Activated CD8-positive, alpha-beta memory T cell treated with anti-CD3 and anti-CD28 coated beads for 36 hours (primary cell): ENCODE measurements at regions not wholly inside any gene's neighbourhood (a gene's known extent, or its start where the extent isn't known, plus 50 kb on each side); places are given as distances from the start of the nearest gene placed in this dataset.

ENCODE experiments used
- CTCF ChIA-PET: fragments of 350-600 bp; sonication (Branson Sonifier 250); formaldehyde crosslinking; loops from one replicate; lab custom pipeline; 2021; ENCODE audit warnings: antibody characterized with exemption; lab: Charles Lee
- POLR2A ChIA-PET: fragments of 350-600 bp; sonication (Branson Sonifier 250); formaldehyde crosslinking; loops from one replicate; lab custom pipeline; 2021; ENCODE audit warnings: antibody characterized with exemption; lab: Charles Lee

DNA sequence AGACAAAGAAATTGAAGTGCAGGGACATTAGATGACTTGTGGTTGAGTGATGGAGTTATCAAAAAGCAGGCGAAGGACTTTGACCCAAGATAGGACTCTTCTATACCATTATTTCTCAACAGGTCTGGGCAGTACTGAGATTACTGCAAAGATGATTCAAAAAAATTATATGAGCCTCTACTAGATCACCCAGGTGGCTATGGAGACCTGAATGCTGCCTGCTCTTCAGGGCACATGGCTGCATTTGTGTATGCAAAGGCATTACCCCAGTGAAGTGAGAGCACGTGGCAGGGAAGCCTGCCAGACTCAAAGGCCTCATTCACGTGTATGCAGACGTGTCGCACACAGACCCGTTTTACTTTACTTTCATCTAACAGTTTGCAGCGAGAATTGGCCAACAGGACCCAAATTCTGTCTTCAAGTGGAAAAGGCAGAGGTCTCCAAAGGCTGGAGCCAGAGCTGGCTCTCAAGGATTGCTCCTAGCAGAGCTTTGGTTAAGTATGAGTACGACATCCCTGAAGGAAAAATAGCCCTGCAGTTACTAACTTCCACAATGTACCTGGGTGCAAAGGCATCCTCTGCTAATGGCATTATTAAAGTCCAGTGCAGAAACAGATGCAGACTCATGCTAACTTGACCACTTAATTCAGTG, 113.8 kb upstream of the ARMC2 start:
- CTCF ChIA-PET: no interaction called here

DNA sequence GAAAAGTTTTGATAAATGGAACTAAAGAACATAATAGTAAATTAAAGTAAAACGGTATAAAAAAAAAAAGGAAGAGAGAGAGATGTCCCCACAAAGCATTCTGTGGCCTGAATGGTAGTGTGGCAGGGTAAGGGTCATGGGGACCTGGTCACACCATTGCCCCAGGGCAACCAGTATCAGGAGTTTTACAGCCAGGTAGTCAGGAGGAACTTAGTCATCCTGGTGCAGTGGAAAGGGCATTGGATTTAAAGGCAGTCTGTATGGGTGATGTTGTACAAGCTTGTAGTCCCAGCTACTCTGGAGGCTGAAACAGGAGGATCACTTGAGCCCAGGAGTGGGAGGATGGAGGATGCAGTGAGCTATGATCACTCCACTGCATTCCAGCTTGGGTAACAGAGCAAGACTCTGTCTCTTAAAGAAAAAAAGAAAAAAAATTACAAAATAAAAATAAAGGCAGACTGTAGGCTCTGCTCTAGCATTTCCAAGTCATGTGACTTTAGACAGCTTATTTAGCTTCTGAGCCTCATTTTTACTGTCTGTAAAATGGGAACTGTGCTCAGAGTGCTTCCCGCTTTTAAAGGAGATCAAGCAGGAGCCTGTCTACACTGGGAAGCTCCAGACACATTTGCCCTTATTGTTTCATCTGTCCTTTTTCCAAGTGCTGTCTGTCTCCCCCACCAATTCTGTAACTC, 112.8 kb upstream of the ARMC2 start:
- ChIA-PET POLR2A (no interaction called here), CTCF (no interaction called here)

More for the DNA sequence above, 113.8 kb upstream of the ARMC2 start:
- POLR2A ChIA-PET: no interaction called here

DNA sequence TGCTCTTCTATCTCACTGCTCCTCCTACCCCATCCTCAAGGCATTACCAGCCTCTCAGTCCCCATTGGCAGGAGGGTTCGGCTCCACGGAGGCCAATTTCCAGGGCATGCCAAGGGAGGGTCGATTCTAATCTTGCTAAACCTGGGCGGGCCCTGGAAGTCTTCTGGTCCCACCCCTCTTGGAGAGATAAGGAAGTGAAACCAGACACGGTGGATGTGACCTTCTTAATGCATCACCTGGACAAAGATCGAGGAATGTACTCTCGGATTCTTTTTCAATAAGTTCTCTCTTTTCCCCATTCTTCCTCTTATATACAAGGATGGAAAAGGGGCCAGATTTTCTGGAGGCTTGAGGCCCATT, 112.2 kb upstream of the ARMC2 start:
- ChIA-PET CTCF (no interaction called here), POLR2A (no interaction called here)

DNA sequence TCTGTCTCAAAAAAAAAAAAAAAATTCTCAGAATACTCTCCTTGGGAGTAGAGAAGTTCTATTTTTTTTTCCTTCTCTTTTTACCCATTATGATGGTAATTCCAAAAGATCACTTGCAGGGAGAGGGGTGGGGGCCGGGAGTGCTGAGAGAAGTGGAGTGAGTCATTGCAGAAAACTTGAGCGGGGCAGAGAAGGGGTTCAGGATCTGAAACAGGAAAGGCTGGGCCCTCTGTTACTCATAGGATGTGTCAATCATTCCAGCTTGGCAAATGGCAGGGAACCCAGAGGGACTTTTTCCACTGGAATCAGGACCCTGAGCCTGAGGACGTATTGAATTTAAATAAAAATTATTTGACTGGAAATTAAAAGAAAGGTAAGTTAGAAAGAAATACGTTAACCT, 111.4 kb upstream of the ARMC2 start:
- ChIA-PET POLR2A (no interaction called here), CTCF (no interaction called here)

DNA sequence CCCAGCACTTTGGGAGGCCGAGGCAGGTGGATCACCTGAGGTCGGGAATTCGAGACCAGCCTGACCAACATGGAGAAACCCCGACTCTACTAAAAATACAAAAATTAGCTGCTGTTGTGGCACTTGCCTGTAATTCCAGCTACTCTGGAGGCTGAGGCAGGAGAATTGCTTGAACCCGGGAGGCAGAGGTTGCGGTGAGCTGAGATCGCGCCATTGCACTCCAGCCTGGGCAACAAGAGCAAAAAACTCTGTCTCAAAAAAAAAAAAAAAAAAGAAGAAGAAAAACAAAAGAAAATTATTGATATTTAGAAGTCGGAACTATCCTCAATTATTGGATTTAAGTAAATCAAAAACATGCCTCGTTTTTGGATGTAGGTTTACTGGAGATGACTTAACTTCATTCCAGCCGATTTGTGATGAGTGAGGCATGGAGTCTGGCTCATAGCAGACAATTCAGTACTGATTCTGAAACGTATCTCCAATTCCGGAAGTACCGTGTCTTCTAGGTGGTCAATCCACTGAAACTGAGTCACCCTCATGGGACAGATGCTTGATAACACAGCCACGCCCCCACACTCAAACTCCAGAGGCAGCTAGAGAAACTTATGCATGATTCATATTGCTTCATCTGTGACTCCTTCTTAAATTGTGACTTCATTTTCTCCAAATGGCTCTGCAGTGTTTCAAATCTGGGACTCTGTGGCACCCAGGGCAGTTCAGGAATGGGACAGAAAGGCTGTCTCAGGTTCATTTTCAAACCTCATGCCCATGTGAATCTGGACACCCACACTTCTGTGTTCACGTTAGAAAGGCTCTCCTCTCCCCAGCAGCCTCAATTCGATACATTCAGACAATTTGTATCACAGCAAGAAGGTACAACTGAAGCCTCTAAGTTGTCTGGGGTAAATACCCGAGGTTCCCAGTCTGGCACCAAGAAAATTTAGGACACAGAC, 110.4 kb upstream of the ARMC2 start:
- CTCF ChIA-PET: no interaction called here

DNA sequence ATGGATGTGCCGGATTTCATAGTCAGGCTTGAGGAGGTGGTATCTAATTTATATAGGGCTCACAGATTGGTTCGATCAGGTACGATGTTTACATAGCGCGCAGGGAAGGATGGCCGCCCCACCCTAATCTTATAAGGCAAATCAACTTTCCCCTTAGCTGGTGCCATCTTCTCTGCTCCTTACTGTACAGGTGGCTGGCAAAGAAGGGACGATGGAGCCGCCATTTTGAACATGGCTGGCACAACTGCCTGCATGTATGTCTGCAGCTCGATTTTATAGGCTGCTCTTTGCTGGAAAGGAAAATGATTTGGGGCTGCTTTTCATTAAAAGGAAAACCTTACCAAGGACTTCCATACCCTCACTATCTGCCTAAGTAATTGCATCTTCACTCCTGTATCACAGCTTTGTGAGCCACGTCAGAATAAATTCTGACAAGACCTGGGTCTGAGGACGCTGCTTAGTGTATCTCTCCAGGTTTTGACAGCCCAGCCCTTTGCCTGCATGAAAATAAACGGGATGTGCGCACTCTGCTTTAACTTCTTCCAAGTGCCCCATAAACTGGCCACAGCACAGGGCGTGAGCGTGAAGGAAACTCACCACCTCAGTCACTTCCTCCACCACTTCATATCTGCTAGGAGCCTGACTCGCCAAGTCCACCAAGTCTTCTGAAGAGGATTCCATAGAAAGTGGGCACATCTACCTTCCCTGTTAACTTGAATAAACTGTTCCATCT, 109.4 kb upstream of the ARMC2 start:
- ChIA-PET CTCF (no interaction called here), POLR2A (no interaction called here)

More for the DNA sequence above, 110.4 kb upstream of the ARMC2 start:
- POLR2A ChIA-PET: no interaction called here

DNA sequence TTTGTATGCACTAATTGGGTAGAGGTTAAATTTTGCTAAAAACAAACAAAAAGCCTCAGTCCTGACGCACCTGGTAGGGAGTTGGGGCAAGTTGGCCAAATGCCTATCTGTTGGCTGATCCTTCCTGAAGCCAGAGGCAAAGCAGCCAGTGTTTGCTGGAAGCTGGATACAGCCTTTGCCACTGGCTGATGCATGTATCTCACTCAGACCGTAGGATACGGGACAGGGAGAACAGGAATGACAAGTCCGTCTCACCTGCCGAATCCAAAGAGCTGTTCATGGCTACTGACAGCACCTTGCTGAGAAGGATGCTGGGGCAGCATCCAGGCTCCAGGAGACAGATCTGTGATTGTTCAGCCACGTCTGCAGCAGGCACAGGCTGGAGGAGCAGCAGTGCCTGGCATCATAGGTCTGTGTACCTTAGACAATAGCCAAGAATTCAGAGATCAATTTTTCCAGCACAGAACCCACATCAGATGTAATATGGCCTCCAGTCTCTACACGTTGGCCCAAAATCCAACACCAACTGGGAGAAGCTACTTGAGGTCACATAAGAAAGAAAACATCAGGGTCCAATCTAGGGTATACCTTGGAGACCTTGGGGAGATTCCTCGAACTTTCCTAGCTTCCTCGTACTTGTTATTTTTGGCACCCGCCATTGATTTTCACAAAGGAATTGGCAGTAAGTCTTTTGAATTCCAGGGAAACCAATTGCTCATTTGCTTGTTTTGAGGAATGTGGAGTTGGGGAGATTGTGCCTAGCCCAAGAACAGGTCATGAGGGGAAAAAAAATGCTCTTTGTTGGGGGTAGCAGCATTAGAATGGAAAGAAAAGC, 108.5 kb upstream of the ARMC2 start:
- ChIA-PET POLR2A (no interaction called here), CTCF (no interaction called here)

DNA sequence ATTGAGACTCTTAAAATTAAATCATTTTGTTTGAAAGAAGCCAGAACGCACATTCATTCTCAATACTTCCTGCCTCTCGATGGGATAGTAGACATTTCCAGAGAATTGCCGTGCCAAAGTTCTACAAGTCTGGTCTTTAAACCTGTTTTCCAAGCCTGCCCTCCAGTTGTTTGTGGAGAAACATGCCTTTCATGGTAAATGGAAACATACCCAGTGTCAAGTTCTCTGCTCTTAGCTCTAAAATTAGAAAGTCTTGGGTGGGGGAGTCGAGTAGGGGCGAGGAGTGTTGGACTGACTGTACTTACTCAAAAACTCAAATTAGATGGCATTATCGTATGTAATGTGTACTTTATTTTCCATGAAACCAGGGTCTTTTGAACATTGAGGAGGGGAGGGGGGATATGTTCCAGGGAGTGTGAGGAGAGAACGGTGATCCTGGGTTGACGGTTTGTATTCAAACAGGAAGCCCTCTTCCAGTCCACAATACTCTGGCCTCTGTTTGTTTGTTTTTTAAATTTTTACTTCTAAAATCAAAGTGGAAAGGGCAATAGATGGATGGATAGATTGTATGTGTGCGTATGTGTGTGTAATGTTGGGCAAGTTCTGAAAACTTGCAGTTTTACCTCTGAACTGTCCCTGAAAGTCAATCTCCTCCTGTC, 106.8 kb upstream of the ARMC2 start:
- CTCF ChIA-PET: no interaction called here
- POLR2A ChIA-PET: no interaction called here

DNA sequence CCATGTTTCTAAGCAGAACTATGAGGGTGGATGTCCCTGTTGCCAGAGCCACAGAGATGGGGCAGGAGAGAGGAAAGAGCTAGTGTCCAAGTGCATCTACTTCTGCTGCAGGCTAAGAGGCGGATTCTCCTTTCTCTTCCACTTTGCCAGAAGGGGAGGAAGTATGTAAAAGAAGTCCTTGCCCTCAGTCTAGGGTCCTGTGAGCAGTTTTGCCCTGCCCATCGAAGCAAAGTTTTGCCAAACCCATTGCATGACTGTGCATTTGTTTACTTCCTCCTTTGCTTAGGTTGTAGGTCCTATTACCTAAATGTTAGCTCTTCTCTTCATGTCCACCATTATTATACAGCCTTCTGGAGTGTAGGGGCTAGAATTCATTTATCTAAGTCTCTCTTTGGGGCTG, 106.2 kb upstream of the ARMC2 start:
- ChIA-PET CTCF (no interaction called here), POLR2A (no interaction called here)

DNA sequence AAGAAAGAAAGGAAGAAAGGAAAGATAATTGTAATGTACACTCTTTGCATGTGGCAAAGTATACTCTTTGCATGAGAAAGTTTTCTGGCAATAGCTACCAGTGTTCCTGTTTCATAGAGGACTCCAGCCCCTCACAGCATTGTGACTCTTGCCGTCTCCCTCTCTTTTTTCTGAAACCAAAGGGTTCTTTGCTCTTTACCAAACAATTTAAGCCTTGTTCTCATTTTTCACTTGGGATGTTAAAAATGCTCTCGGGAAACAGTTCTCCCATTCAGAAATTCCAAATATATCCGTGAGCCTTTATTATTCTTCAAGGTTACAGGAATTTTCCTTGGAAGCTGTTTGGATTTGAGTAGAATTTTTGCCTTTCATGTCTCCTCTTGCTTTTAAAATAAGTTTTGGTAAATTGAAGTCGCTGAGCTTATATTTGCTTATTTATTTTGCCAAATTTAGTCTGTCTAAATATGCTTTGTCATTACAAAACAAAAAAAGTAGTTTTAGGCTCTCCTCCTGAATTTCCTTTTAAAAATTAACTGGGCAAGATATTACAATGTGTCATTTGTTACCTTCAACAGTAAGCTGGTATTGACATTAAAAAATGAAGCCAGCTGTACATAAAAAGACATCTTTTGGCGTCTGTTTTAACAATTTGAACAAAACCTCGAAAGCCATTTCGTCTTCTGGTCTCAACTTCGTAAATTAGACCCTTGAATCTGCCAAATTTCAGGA, 103.8 kb upstream of the ARMC2 start:
- ChIA-PET CTCF (no interaction called here), POLR2A (no interaction called here)

DNA sequence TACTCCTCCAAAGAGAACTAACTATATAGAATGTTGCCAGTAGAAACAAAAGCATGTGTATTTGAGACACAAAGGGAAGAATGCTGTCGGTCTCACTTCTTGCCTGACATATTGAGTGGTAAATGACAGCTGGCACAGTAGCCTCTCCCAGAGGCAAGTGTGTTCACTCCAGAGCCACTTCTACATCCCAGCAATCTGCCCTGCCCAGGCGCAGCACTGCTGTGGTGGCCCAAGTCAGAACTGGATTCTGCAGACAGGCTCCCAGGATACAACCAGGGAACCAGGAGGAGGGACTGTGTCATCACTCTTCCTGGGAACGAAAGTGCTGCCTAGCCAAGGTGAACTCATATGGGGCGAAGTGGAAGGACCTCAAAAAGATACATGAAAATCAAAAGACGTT, 103.2 kb upstream of the ARMC2 start:
- ChIA-PET CTCF (no interaction called here), POLR2A (no interaction called here)

DNA sequence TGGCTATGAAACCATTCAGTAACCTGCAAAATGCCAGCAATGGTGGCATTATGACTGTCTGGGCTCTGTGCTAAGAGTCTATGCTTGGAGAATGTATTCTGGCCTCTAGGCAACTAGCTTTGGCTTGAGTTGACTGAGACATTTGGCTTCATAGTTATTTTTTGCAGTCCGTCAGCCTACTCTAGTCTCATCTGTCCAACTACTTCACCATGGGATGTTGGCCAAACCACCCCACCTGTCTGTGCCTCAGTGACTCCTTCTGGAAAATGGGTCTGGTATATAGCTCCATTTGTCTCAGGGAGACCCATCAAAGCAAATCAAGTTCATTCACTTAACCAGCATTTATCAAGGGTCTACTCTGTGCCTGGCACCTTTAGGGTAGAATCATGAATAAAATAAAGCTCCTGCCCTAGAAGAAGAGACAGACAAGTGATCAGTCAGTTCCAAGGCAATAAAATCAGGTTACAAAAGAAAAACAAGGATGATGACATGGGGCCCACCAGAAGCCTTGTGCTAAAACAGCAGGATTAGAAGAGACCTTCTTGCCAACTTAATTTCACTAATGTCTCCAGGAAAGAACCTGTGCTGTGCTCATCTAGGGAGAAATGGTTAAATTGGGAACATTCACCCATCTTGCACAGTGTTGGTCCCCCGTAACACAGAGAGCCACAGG, 102.4 kb upstream of the ARMC2 start:
- ChIA-PET POLR2A (no interaction called here), CTCF (no interaction called here)

DNA sequence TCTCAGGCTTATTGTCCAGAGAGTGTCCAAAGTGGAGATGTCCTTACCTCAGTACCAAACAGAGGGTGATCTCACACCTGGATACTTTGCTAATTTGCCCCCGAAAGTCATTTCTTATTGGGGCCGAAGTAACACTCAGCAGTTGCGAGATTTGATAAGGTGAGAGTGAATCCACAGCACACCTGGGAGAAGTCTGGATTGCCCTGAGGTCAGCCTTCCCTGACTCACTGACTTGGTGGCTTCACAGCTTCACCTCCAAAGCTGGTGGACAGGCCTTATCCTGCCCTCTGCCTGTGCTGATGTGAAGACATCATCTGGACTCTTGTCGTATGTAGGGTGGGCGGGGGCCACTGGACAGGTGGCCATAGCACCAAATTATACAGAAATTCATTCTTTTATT, 101.9 kb upstream of the ARMC2 start:
- ChIA-PET POLR2A (no interaction called here), CTCF (interaction anchor here (0.6 kb wide), 1 partner anchor 769 kb away, joined by 3 read pairs; no protein-coding TSS in a partner anchor)

DNA sequence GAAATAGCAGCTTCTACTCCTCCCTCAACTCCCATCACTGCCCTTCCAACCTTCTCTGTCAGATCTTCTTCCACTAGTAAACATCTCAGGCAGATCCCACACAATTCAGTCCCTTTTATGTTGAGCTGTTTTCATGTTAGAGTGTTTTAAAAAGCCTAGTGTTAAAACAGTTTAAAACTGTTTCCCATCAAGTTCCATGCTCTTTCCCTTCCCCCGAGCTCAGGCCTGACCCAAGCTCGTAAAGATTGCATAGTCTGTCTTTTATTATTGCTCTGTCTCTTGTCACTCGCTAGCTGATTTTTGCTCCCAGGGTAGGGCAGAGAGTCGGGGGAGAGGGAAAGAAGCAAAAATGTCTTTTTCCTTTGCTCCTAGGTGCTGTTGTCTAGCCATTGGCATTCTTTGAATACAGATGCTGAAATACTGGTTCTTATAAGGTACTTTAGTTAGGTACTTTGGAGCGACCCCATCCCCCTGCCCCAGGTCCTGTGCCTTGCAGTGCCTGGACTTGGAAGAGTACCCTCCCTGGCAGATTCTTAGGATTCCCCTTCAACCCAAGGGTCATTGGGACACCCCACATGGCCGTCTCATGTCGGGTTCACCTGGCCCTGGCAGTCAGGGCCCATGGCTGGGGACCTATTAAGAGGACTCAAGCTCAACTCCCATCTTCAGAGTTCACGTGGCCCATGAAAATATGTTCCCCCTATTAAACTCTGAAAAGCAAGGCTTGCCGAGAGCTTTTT, 101.2 kb upstream of the ARMC2 start:
- CTCF ChIA-PET: interaction anchor here (0.6 kb wide), 1 partner anchor 768 kb away, joined by 3 read pairs; no protein-coding TSS in a partner anchor
- POLR2A ChIA-PET: no interaction called here

DNA sequence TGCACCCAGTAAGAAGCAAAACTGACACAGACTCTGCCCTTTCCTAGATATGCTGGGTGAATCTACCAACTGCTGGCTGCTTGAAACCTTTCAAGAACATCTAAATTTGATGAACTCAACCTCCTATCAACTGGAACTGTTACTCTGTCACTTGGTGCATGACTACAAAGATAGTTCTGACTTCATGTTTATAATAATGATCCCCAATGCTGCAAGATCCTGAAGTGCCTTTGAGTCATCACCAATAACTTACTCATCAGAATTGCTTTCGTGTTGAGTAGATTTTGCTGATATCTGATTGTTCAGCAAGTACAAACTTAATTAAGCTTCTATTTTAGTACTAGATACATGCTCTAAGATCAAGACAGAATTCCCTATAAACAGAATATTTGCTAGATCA, 100.2 kb upstream of the ARMC2 start:
- ChIA-PET CTCF (no interaction called here), POLR2A (no interaction called here)

DNA sequence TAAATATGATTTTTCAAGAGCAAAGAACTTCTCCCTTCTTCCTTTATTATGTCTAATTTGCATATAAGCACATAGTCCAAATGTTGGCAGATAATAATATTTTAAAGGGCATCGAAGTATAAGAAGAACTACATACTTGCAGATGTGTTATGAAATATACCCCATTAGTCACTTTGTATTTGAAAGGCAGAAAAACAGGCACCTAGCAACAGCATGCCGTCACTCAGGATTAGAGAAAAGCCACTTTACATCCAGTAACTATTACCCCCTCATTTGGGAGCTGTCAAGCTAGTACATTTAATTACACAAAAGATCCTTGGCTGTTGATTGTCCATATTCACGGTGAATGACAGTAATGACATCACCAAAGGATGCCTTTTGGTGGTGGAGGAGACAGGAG, 99.3 kb upstream of the ARMC2 start:
- ChIA-PET POLR2A (interaction anchor here (0.6 kb wide), 1 partner anchor 134 kb away, joined by 3 read pairs; no protein-coding TSS in a partner anchor), CTCF (no interaction called here)
